ENCODE measurements at regions not wholly inside any gene's neighbourhood (a gene's known extent, or its start where the extent isn't known, plus 50 kb on each side); places are given as distances from the start of the nearest gene placed in this dataset.
"Not testable (repeated sequence)": the region's sequence is repeated elsewhere in the genome, so short reads cannot be mapped to it uniquely, and the experiment has no call there.

- DNase-seq (ENCODE audit: low read depth in 2 of 2) = no peak
These were observed 122.7 kb downstream of the FAM53A start for GRCh38 chr4:1561286-1561990.

GRCh38 chr4:1559896-1560650 is 124.0 kb downstream of the FAM53A start:
- no peak for DNase-seq (ENCODE audit: low read depth in 2 of 2)

DNA sequence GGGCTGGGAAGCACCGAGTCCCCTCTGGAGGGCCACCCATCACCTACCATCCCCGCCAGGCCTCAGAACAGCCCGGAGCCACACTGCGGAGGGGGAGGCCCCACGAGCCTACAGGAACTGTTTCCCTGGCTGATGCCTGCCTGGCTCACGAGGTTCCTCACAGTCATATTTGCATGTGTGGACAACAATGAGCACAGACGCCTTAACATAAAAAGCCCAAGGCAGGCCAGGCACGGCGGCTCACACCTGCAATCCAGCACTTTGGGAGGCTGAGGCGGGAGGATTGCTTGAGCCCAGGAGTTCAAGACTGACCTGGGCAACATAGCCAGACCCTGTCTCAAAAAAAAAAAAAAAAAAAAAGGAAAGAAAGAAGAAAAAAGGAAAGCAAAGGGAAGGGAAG is 125.9 kb downstream of the FAM53A start:
- no peak for DNase-seq (ENCODE audit: low read depth in 2 of 2)

- DNase-seq (ENCODE audit: low read depth in 2 of 2) = no peak
These were observed 126.9 kb downstream of the FAM53A start for GRCh38 chr4:1557221-1557597.

- DNase-seq (ENCODE audit: low read depth in 2 of 2) = no peak
These were observed 127.4 kb downstream of the FAM53A start for GRCh38 chr4:1556541-1557220.

GRCh38 chr4:1554876-1555265 is 129.2 kb downstream of the FAM53A start:
- no peak for DNase-seq (ENCODE audit: low read depth in 2 of 2)

DNA sequence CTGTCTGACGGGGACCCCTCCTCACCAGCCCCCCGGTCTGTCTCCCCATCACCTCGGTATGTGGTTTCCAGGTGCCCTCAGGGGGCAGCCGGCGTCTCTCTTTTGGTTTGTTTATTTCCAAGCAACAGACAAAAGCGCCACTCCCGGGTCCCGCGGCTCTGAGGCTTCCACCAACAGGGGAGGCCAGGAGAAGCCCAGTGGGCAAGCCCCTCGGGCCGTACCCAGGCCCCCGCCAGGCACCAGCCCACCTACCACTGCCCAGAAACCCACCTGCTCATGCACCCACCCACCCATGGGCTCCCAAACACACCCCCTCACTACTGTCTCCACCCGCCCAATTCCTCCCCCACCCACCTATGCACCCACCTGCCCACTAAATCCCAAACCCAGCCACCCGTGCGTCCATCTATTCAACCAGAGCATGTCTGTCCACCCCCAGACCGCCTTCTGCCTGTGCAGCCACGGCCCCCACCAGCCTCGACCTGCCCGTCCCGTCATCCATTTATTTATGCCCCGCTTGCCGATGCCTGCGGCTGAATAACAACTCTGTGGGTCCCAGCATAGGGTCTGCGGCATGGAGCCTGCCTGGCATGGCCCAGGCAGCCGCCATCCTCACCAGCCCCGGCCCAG is 129.8 kb downstream of the FAM53A start:
- no peak for DNase-seq (ENCODE audit: low read depth in 2 of 2)

DNA sequence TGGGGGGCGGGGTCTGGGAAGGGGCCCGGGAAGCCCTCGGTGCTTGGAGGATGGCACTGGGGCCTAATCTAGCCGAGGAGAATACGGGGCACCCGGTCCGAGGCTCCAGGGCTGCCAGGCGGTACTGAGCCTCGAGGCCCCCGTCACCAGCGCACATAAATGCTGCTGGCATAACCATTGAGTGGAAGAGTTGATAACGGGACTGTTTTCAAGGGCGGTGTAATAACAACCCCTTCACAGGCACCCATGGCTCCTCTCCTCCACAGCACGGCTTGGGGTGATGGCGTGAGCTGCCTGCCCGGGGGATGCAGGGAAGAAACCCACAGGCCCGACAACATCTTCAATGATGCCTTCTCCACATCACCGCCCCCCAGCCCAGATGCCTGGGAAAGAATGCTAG is 130.7 kb downstream of the FAM53A start:
- no peak for DNase-seq (ENCODE audit: low read depth in 2 of 2)

- DNase-seq (ENCODE audit: low read depth in 2 of 2) = no peak
These were observed 131.7 kb downstream of the FAM53A start for GRCh38 chr4:1552451-1552850.

DNA sequence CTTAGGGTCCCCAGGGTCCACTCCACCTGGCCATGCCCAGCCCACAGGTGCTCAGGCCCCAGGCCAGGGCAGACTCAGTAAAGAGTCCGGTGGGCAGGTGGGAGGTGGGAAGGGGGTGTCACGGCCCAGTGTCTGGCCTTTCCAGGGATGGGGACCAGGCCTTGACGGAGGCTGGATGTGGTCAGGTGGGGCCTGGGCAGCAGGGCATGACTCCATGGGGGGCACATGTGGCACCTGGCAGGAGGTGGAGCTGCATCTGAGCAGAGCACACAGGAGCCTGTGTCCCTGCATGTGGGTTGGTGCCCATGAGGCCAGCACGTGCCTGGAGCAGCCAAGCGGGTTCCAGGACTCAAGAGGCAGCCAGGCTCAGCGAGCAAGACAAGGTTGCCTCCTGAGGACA is 132.9 kb downstream of the FAM53A start:
- DNase-seq (ENCODE audit: low read depth in 2 of 2) = no peak

DNA sequence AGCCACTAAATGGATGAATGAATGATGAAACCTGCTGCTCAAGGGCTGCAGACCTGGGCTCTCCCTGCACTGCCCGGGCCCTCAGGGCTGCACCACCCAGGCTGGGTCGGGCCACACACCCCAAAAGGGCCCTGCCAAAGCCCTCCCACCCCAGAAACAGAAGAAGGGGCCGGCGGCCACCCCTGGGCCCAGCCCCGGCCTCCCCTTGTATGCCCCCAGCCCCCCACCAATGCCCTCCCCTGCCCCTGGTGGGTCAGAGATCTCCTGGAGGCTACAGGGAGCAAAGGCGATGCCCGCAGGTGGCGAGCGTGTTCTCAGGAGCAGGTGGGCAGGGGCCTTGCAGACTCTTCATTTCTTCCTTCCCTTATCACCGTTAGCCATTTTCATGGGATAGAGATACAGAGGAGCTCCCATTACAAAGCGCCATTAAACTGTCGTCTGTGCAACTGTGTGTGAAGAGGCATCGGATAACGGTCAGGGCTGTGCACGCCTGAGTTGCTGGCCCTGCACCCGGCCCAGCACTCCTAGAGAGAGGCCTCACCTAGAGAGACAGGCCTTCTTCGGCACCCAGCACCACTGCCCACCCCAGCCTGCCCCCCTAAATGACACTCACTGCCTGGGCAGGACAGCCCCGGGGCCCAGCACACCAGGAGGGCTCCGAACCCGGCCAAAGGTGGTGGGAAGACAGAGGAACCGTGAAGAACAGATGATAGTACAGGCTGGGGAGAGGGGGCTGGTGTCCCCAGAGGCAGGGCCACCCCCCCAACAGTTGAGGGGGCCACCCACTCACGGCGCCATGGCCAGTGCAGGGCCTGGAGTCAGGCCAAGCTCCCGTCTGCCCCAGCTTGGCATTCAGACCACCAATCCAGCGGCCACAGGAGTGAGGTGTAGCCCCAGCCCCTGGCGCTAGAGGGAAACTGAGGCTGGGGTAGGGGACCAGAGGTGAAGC is 133.7 kb downstream of the FAM53A start:
- no peak for DNase-seq (ENCODE audit: low read depth in 2 of 2)

DNA sequence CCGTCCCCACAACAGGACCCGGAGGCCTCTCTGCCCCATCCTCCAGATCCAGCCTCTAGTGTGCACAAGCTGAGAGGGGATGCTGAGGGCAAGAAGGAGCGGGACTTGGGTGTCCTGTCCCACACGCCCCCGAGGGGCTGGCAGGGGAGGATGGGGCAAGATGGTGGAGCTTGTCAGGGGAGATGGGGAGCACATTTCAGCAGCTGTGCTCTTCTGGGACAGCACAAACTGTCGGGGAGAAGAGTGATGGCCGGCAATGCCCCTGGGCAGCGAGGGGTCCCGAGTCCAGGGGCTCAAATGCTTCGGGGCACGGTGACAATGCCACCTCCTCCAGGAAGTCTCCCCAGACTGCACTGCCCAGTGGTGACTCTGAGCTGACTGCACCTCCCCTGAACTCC is 134.5 kb downstream of the FAM53A start:
- DNase-seq (ENCODE audit: low read depth in 2 of 2) = no peak

- not testable (repeated sequence) for DNase-seq (ENCODE audit: low read depth in 2 of 2)
These were observed 135.1 kb downstream of the FAM53A start for GRCh38 chr4:1548827-1549637.

- DNase-seq (ENCODE audit: low read depth in 2 of 2) = peak; percentile 94
These were observed 136.0 kb downstream of the FAM53A start for GRCh38 chr4:1547856-1548826.

DNA sequence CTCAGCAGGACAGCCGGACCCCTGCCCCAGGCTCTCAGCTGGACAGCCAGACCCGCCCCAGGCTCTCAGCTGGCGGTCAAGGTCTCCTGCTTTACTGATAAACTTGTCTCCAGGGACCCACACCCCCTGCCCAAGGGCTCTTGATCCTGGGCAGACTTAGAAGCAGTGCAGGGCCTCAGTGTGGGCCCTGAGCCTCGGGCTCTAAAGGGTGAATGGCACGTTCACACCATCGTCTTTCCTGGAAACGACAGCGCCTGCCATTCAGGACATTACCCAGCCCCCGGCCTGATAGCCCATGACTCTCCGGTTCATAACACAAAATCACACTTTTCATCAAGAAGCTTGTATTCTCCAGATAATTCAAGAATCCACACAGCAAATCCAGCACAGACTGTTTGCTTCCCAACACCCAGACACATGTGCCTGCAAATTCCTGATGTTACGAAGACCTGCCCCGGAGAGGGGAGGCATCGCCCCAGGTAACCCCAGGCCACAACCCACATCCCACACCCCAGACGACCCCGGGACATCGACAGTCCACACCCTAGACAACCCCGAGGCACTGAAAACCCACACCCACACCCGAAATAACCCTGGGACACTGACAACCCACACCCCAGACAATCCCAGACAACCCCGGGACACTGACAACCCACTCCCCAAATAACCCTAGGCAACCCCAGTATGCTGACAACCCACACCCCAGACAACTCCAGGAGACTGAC is 136.8 kb downstream of the FAM53A start:
- DNase-seq (ENCODE audit: low read depth in 2 of 2) = peak in 1 of 2 donors; percentile 34

DNA sequence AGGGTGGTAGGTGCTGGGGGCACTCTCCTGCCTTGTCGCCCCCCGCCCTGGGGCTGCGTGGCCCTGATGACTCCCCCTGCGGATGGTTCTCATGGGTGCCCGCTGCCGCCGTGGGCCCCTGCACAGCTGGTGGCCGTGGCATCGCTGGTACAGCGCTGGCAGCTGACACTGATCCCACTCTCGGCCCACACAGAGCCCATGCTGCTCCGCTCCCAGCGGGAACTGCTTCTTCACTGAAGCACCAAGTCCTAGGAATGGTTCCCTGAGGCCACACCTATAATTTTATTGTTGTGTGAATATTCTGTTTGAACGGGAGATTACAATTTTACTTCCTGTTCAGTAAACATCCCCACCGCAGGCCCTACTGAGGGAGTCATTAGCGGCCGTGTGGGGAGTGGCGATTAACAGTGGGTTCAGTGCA is 138.6 kb upstream of the NKX1-1 start:
- DNase-seq (ENCODE audit: low read depth in 2 of 2) = peak; percentile 66 to 74

- not testable (repeated sequence) for DNase-seq (ENCODE audit: low read depth in 2 of 2)
These were observed 138.2 kb upstream of the NKX1-1 start for GRCh38 chr4:1544435-1544834.

DNA sequence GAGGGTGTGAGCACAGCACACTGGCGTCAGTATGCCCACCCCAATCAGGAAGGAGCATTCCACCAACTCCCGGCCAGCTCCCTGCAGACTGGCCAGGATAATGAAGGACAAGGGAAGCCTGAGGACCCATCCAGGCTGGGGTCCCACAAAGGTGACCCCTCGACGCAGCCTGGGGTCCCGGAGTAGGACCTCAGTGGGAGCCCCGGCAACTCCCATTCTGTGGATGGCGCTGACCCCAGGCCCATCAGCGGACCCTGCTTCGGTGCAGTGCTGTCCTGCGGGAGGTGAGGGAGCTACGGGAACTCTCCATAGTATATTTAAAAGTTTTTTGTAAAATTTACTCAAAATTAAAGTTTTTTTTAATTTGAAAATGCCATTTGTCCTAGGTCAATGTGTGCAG is 137.7 kb upstream of the NKX1-1 start:
- no peak for DNase-seq (ENCODE audit: low read depth in 2 of 2)

All from dermis microvascular lymphatic vessel endothelial cell (primary cell).